ENCODE measurements at regions not wholly inside any gene's neighbourhood (a gene's known extent, or its start where the extent isn't known, plus 50 kb on each side); places are given as distances from the start of the nearest gene placed in this dataset.

DNA sequence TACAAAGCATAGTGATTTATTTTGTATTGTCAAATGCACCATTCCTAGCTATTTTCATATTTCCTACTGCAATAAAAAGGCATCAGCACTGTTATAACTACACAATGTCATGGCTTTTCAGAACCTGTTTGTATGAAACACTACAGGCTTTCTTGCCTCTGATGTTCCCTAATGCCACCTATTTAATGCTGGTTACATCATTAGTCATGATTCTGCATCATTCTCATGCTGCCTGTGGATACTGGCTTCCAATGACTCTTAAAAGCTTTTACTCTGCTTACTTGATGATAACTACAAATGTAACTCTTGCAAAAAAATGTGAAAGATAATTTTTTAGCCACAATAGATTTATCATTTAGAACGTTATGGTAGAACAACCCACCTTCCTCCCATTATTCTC, 529.4 kb downstream of the HTR7 start:
- Histone ChIP-seq H3K9me3 (no peaks in the 10 kb centered on the region), H3K36me3 (no peaks in the 10 kb centered on the region), H3K4me1 (no peaks in the 10 kb centered on the region), H3K9ac (ENCODE audit: low read depth in 2 of 2, low read length in 2 of 2) (no peak overlapping the region), H3K4me3 (no peak overlapping the region), H3K27me3 (no peaks in the 10 kb centered on the region), H3K27ac (no peak overlapping the region)
- TF ChIP-seq, protein P1, sequence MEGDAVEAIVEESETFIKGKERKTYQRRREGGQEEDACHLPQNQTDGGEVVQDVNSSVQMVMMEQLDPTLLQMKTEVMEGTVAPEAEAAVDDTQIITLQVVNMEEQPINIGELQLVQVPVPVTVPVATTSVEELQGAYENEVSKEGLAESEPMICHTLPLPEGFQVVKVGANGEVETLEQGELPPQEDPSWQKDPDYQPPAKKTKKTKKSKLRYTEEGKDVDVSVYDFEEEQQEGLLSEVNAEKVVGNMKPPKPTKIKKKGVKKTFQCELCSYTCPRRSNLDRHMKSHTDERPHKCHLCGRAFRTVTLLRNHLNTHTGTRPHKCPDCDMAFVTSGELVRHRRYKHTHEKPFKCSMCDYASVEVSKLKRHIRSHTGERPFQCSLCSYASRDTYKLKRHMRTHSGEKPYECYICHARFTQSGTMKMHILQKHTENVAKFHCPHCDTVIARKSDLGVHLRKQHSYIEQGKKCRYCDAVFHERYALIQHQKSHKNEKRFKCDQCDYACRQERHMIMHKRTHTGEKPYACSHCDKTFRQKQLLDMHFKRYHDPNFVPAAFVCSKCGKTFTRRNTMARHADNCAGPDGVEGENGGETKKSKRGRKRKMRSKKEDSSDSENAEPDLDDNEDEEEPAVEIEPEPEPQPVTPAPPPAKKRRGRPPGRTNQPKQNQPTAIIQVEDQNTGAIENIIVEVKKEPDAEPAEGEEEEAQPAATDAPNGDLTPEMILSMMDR (IDR thresholded peaks at IDR 0.05), result no peak
- intact Hi-C loops (cut with DNase I), result no loop called here
- DNase-seq, result no peak

DNA sequence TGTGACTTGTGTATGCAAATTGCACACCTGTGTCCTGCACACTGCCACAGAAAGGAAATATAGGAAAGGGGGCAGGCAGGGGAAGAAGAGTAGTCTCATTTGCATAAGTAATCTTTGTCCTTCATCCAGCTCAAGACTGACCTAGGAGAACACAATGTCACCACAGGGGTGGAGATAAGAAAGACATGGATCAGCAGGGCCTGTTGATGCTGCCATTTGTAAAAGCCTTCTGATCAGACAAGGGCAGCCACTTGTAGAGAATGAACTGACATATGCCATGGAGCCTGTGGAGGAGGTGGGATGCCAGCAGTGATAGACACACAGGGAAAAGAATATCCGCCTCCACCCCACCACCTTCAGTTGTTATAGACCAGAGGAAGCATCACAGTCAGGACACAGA, 528.9 kb downstream of the HTR7 start:
- no peak overlapping the region for H3K27ac ChIP-seq
- no peak overlapping the region for H3K4me3 ChIP-seq
- no peak overlapping the region for H3K9ac ChIP-seq (ENCODE audit: low read depth in 2 of 2, low read length in 2 of 2)
- no peaks in the 10 kb centered on the region for H3K9me3 ChIP-seq
- TF ChIP-seq, protein P1 (IDR thresholded peaks at IDR 0.05), result no peak
- no peaks in the 10 kb centered on the region for H3K27me3 ChIP-seq
- DNase-seq, result no peak
- H3K36me3 ChIP-seq, result no peaks in the 10 kb centered on the region
- intact Hi-C loops (cut with DNase I), result no loop called here
- H3K4me1 ChIP-seq, result no peaks in the 10 kb centered on the region

GRCh38 chr10:90337316-90337715, 520.5 kb downstream of the HTR7 start:
- intact Hi-C loops (cut with DNase I), result no loop called here
- Histone ChIP-seq H3K4me3 (no peak overlapping the region), H3K9me3 (no peaks in the 10 kb centered on the region), H3K36me3 (no peaks in the 10 kb centered on the region), H3K27me3 (no peaks in the 10 kb centered on the region), H3K4me1 (no peaks in the 10 kb centered on the region), H3K9ac (ENCODE audit: low read depth in 2 of 2, low read length in 2 of 2) (no peak overlapping the region), H3K27ac (no peak overlapping the region)
- no peak for DNase-seq
- TF ChIP-seq, protein P1 (IDR thresholded peaks at IDR 0.05), result no peak

DNA sequence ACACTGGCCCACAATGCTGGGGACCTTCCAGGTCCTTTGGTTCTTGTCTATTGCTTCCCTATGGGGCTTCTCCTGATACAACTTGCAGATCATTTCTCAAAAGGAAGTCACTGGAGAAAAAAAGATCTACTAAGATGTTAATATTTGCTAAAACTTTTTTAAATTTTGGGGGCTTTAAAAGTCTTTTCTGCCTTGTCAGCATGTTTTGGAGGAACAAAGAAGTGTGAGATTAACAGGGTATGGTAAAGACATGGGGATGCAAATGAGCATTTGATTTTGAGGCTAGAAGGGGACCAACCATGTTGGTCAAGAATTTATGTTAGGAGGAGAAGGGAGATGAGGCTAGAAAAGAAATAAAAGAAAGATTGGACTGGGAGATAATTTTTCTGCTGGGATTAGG, 515.4 kb downstream of the HTR7 start:
- H3K27me3 ChIP-seq, result no peaks in the 10 kb centered on the region
- H3K9ac ChIP-seq (ENCODE audit: low read depth in 2 of 2, low read length in 2 of 2), result no peak overlapping the region
- DNase-seq, result no peak
- no peak overlapping the region for H3K27ac ChIP-seq
- TF ChIP-seq, protein P1 (IDR thresholded peaks at IDR 0.05), result no peak
- no peak overlapping the region for H3K4me3 ChIP-seq
- no peaks in the 10 kb centered on the region for H3K36me3 ChIP-seq
- no peaks in the 10 kb centered on the region for H3K4me1 ChIP-seq
- intact Hi-C loops (cut with DNase I), result no loop called here
- H3K9me3 ChIP-seq, result no peaks in the 10 kb centered on the region

DNA sequence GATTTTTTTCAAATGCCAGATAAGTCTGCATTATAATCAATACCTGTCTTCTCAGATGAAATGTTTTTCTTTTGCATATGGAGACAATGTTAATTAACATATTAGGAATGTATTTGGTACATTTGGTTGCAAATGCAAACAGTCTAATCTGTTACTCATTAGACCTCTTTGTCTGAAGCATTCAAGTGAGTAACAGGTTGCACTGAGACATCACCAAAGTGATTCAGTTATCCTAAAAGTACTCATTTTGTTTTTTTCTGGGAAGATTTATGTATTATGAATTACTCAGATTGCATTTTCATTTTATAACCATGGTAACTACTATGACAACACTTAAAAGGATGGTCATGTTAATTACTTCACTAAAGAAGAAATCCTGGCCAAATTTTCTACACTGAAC, 513.6 kb downstream of the HTR7 start:
- TF ChIP-seq, protein P1 (IDR thresholded peaks at IDR 0.05), result no peak
- Histone ChIP-seq H3K4me1 (no peaks in the 10 kb centered on the region), H3K27ac (no peak overlapping the region), H3K36me3 (no peaks in the 10 kb centered on the region), H3K9ac (ENCODE audit: low read depth in 2 of 2, low read length in 2 of 2) (no peak overlapping the region), H3K27me3 (no peaks in the 10 kb centered on the region), H3K4me3 (no peak overlapping the region), H3K9me3 (no peaks in the 10 kb centered on the region)
- intact Hi-C loops (cut with DNase I), result no loop called here
- DNase-seq, result no peak

- no peaks in the 10 kb centered on the region for H3K27me3 ChIP-seq
- DNase-seq, result no peak
Observed at GRCh38 chr10:90347239-90347638, 510.6 kb downstream of the HTR7 start.

More at GRCh38 chr10:90347239-90347638, 510.6 kb downstream of the HTR7 start:
- no peaks in the 10 kb centered on the region for H3K9me3 ChIP-seq
- H3K4me3 ChIP-seq, result no peak overlapping the region
- TF ChIP-seq, protein P1 (IDR thresholded peaks at IDR 0.05), result no peak
- H3K4me1 ChIP-seq, result no peaks in the 10 kb centered on the region
- H3K36me3 ChIP-seq, result no peaks in the 10 kb centered on the region
- H3K27ac ChIP-seq, result no peak overlapping the region
- H3K9ac ChIP-seq (ENCODE audit: low read depth in 2 of 2, low read length in 2 of 2), result no peak overlapping the region
- intact Hi-C loops (cut with DNase I), result no loop called here
